Stomach (tissue), 4 donors: ENCODE measurements at regions not wholly inside any gene's neighbourhood (a gene's known extent, or its start where the extent isn't known, plus 50 kb on each side); places are given as distances from the start of the nearest gene placed in this dataset.

Experiments
- EP300 ChIP-seq: sonication (generic); formaldehyde crosslinking; IDR thresholded peaks from one replicate; pipeline ENCODE4 v1.6.1; 2017; ENCODE audit warnings: antibody characterized with exemption
- POLR2A ChIP-seq, 4 donors: fragments of 450-650 bp; IDR thresholded peaks; one replicate each; pipeline ENCODE4 v1.6.1; 2016; ENCODE audit warnings: antibody characterized with exemption in 4 of 4, control low read depth in 2 of 4, mild to moderate bottlenecking in 1 of 4, moderate library complexity in 1 of 4
- POLR2AphosphoS5 ChIP-seq, 3 donors: sonication (generic); formaldehyde crosslinking; IDR thresholded peaks; one replicate each; pipeline ENCODE4 v1.6.1; 2016; ENCODE audit warnings: antibody characterized with exemption in 3 of 3
- TF ChIP-seq, protein P1 (sequence below), 7 experiments: fragments of 450-650 bp in 4 of 7; fragments of 200-600 bp in 3 of 7; sonication (generic) in 3 of 7; IDR thresholded peaks; one replicate each; pipeline ENCODE4 v1.5.1; 2016 to 2019; ENCODE audit warnings: antibody characterized with exemption in 7 of 7, control low read depth in 2 of 7, mild to moderate bottlenecking in 1 of 7

DNA sequence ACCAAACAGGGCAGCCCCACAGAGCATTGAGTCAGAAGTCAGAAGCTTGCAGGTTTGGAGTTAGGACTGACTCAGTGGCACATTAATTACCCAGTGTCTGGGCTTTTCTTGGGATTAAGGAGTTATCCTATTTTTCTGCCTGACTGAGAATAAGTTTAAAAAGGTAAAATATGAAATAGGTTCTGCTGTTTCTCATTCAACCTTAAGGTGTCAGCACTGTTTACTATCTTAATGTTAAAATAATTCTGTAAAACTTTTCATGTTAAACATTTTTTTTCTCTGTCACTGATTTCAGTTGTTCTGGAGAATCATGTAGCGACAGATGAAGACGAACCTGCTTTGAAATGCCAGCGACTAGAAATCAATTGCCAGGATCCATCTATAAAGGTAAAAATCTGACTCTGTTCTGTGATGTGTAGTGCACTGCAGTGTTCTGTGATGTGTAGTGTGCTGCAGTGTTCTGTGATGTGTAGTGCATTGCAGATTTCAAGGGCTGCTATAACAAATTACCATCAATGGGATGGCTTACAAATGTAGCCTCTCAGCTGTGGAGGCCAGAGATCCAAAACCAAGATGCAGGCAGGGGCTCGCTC lies 128.0 kb downstream of the LAT start:
- TF ChIP-seq POLR2AphosphoS5 (IDR thresholded peaks at IDR 0.05) (no peak), POLR2A (IDR thresholded peaks at IDR 0.05) (no peak), EP300 (no peak)
- TF ChIP-seq, protein P1, sequence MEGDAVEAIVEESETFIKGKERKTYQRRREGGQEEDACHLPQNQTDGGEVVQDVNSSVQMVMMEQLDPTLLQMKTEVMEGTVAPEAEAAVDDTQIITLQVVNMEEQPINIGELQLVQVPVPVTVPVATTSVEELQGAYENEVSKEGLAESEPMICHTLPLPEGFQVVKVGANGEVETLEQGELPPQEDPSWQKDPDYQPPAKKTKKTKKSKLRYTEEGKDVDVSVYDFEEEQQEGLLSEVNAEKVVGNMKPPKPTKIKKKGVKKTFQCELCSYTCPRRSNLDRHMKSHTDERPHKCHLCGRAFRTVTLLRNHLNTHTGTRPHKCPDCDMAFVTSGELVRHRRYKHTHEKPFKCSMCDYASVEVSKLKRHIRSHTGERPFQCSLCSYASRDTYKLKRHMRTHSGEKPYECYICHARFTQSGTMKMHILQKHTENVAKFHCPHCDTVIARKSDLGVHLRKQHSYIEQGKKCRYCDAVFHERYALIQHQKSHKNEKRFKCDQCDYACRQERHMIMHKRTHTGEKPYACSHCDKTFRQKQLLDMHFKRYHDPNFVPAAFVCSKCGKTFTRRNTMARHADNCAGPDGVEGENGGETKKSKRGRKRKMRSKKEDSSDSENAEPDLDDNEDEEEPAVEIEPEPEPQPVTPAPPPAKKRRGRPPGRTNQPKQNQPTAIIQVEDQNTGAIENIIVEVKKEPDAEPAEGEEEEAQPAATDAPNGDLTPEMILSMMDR (IDR thresholded peaks at IDR 0.05), result no peak
